HEK293 (cell line): ENCODE measurements at regions not wholly inside any gene's neighbourhood (a gene's known extent, or its start where the extent isn't known, plus 50 kb on each side); places are given as distances from the start of the nearest gene placed in this dataset.

Experiments
- CTCF ChIA-PET: fragments of 350-600 bp; formaldehyde crosslinking; extraction: SDS; loops from one replicate; lab custom pipeline; 2021; ENCODE audit warnings: antibody characterized with exemption; lab: Yijun Ruan, JAX
- POLR2A ChIA-PET: fragments of 300-600 bp; formaldehyde crosslinking; extraction: SDS; loops from one replicate; lab custom pipeline; 2020; ENCODE audit warnings: antibody characterized with exemption, inconsistent platforms; lab: Yijun Ruan, JAX
- H3K27ac ChIP-seq: fragments of 200-500 bp; sonication (Bioruptor generic); 2 replicates; pipeline ENCODE4 v1.5.1; 2014; ENCODE audit warnings: low read depth, low read length, control low read depth, inconsistent platforms; ENCODE audit errors: extremely low read depth
- H3K36me3 ChIP-seq, 2 experiments: fragments of 200-500 bp in 1 of 2; sonication (Bioruptor generic) in 1 of 2; 1 replicate in 1 of 2; 2 replicates in 1 of 2; pipeline ENCODE4 v1.5.1; 2014 to 2017; ENCODE audit warnings: inconsistent platforms in 2 of 2, low read length in 2 of 2; ENCODE audit not compliant: control insufficient read depth in 2 of 2, insufficient read depth in 1 of 2
- H3K4me1 ChIP-seq: fragments of 200-500 bp; sonication (Bioruptor generic); 2 replicates; pipeline ENCODE4 v1.5.1; 2014; ENCODE audit warnings: mild to moderate bottlenecking, low read length, inconsistent platforms; ENCODE audit not compliant: control insufficient read depth, insufficient read depth
- H3K4me3 ChIP-seq: 2 replicates; pipeline ENCODE4 v1.5.1; 2011; ENCODE audit warnings: low read depth, mild to moderate bottlenecking, control low read depth, low read length, moderate library complexity
- H3K9me3 ChIP-seq: fragments of 200-500 bp; sonication (Bioruptor generic); 2 replicates; pipeline ENCODE4 v1.5.1; 2014; ENCODE audit warnings: low read depth, low read length, inconsistent platforms; ENCODE audit not compliant: control insufficient read depth, insufficient read depth
- GLI4 ChIP-seq: fragments of 450-650 bp; formaldehyde crosslinking; IDR thresholded peaks from 2 replicates; pipeline ENCODE4 v1.5.1; 2016; ENCODE audit warnings: missing biosample characterization, missing genetic modification characterization
- INSM2 ChIP-seq: fragments of 450-650 bp; formaldehyde crosslinking; IDR thresholded peaks from 2 replicates; pipeline ENCODE4 v1.5.1; 2016; ENCODE audit warnings: missing biosample characterization, missing genetic modification characterization
- KLF16 ChIP-seq: fragments of 450-650 bp; formaldehyde crosslinking; IDR thresholded peaks from 2 replicates; pipeline ENCODE4 v1.5.1; 2017; ENCODE audit warnings: missing biosample characterization, missing genetic modification characterization
- MYNN ChIP-seq: fragments of 450-650 bp; formaldehyde crosslinking; IDR thresholded peaks from 2 replicates; pipeline ENCODE4 v1.5.1; 2016; ENCODE audit warnings: missing biosample characterization, missing genetic modification characterization, borderline replicate concordance
- PBX3 ChIP-seq: sonication (generic); formaldehyde crosslinking; IDR thresholded peaks from 2 replicates; pipeline ENCODE4 v1.8.1; 2022; ENCODE audit warnings: mild to moderate bottlenecking, moderate library complexity, missing genetic modification reagents
- SETDB1 ChIP-seq: IDR thresholded peaks from one replicate; pipeline ENCODE4 v1.6.1; 2017; ENCODE audit warnings: mild to moderate bottlenecking, low read length, moderate library complexity, mixed read lengths; ENCODE audit not compliant: insufficient read length
- ZBTB10 ChIP-seq: fragments of 450-650 bp; formaldehyde crosslinking; IDR thresholded peaks from 2 replicates; pipeline ENCODE4 v1.5.1; 2016; ENCODE audit warnings: missing biosample characterization, missing genetic modification characterization
- ZFP69B ChIP-seq: fragments of 450-650 bp; formaldehyde crosslinking; IDR thresholded peaks from 2 replicates; pipeline ENCODE4 v1.5.1; 2016; ENCODE audit warnings: missing biosample characterization, missing genetic modification characterization
- ZNF112 ChIP-seq: fragments of 450-650 bp; formaldehyde crosslinking; IDR thresholded peaks from 2 replicates; pipeline ENCODE4 v1.5.0; 2017; ENCODE audit warnings: missing biosample characterization, missing genetic modification characterization
- ZNF155 ChIP-seq: fragments of 450-650 bp; formaldehyde crosslinking; IDR thresholded peaks from 2 replicates; pipeline ENCODE4 v1.5.1; 2016; ENCODE audit warnings: missing biosample characterization, missing genetic modification characterization
- ZNF175 ChIP-seq: fragments of 450-650 bp; formaldehyde crosslinking; IDR thresholded peaks from 2 replicates; pipeline ENCODE4 v1.5.1; 2016; ENCODE audit warnings: missing biosample characterization, missing genetic modification characterization
- ZNF354C ChIP-seq: fragments of 450-650 bp; formaldehyde crosslinking; IDR thresholded peaks from 2 replicates; pipeline ENCODE4 v1.5.1; 2016; ENCODE audit warnings: missing biosample characterization, missing genetic modification characterization, low read depth, borderline replicate concordance
- ZNF366 ChIP-seq: fragments of 450-650 bp; formaldehyde crosslinking; conservative IDR thresholded peaks from 2 replicates; pipeline ENCODE4 v1.5.1; 2016; ENCODE audit warnings: missing biosample characterization, missing genetic modification characterization
- ZNF433 ChIP-seq: fragments of 450-650 bp; formaldehyde crosslinking; IDR thresholded peaks from 2 replicates; pipeline ENCODE4 v1.5.1; 2016; ENCODE audit warnings: missing biosample characterization, missing genetic modification characterization, low read depth
- ZNF449 ChIP-seq: fragments of 450-650 bp; formaldehyde crosslinking; IDR thresholded peaks from 2 replicates; pipeline ENCODE4 v1.5.1; 2017; ENCODE audit warnings: missing biosample characterization, mild to moderate bottlenecking, missing genetic modification characterization, moderate library complexity
- ZNF596 ChIP-seq: fragments of 450-650 bp; IDR thresholded peaks from 2 replicates; pipeline ENCODE4 v1.5.0; 2018; ENCODE audit warnings: missing biosample characterization, mild to moderate bottlenecking, missing genetic modification characterization, moderate library complexity
- ZNF610 ChIP-seq: fragments of 450-650 bp; formaldehyde crosslinking; IDR thresholded peaks from 2 replicates; pipeline ENCODE4 v1.5.1; 2016; ENCODE audit warnings: missing biosample characterization, missing genetic modification characterization, borderline replicate concordance
- ZNF621 ChIP-seq: fragments of 450-650 bp; formaldehyde crosslinking; IDR thresholded peaks from 2 replicates; pipeline ENCODE4 v1.5.1; 2017; ENCODE audit warnings: missing biosample characterization, missing genetic modification characterization
- ZNF639 ChIP-seq: fragments of 450-650 bp; formaldehyde crosslinking; IDR thresholded peaks from 2 replicates; pipeline ENCODE4 v1.5.1; 2016; ENCODE audit warnings: missing biosample characterization, missing genetic modification characterization
- ZNF654 ChIP-seq: fragments of 450-650 bp; formaldehyde crosslinking; IDR thresholded peaks from 2 replicates; pipeline ENCODE4 v1.5.1; 2016; ENCODE audit warnings: low read depth, missing biosample characterization, missing genetic modification characterization
- ZNF658 ChIP-seq: fragments of 450-650 bp; formaldehyde crosslinking; IDR thresholded peaks from 2 replicates; pipeline ENCODE4; 2016; ENCODE audit warnings: missing biosample characterization, missing genetic modification characterization
- ZNF664 ChIP-seq: fragments of 450-650 bp; formaldehyde crosslinking; IDR thresholded peaks from 2 replicates; pipeline ENCODE4 v1.5.1; 2016; ENCODE audit warnings: missing biosample characterization, missing genetic modification characterization
- ZNF704 ChIP-seq: fragments of 450-650 bp; formaldehyde crosslinking; IDR thresholded peaks from 2 replicates; pipeline ENCODE4 v1.5.1; 2016; ENCODE audit warnings: missing biosample characterization, missing genetic modification characterization
- ZNF768 ChIP-seq: fragments of 450-650 bp; formaldehyde crosslinking; IDR thresholded peaks from 2 replicates; pipeline ENCODE4 v1.5.1; 2018; ENCODE audit warnings: missing biosample characterization, mild to moderate bottlenecking, missing genetic modification characterization
- ZNF792 ChIP-seq: fragments of 450-650 bp; formaldehyde crosslinking; IDR thresholded peaks from 2 replicates; pipeline ENCODE4 v1.5.1; 2016; ENCODE audit warnings: missing biosample characterization, missing genetic modification characterization
- ZNF830 ChIP-seq: fragments of 450-650 bp; IDR thresholded peaks from 2 replicates; pipeline ENCODE4 v1.5.0; 2018; ENCODE audit warnings: missing biosample characterization, missing genetic modification characterization, low read depth, mild to moderate bottlenecking, moderate library complexity
- ZSCAN30 ChIP-seq: fragments of 450-650 bp; IDR thresholded peaks from 2 replicates; pipeline ENCODE4 v1.5.1; 2018; ENCODE audit warnings: missing biosample characterization, mild to moderate bottlenecking, missing genetic modification characterization, moderate library complexity
- ZXDB ChIP-seq: fragments of 450-650 bp; formaldehyde crosslinking; IDR thresholded peaks from 2 replicates; pipeline ENCODE4 v1.5.1; 2016; ENCODE audit warnings: missing biosample characterization, missing genetic modification characterization

- TF ChIP-seq ZBTB10 (tag by site-specific recombination) = no peak
Measured at GRCh38 chr16:77581706-77582105, 140.6 kb upstream of the NUDT7 start (continued).

GRCh38 chr16:77584205-77584859 is 138.0 kb upstream of the NUDT7 start:
- Histone ChIP-seq H3K4me3 (no peak overlapping the region), H3K27ac (no peak overlapping the region), H3K4me1 (peaks cover 16% of the 10 kb centered on the region), H3K9me3 (no peaks in the 10 kb centered on the region), H3K36me3 (no peaks in the 10 kb centered on the region)
- ChIA-PET CTCF (interaction anchor here (0.7 to 8.3 kb wide), 52 partner anchors 10 to 506 kb away, joined by 3 to 247 read pairs (median 4); partner anchors contain the start of gene ADAMTS18), POLR2A (no interaction called here)
- no peak for TF ChIP-seq ZNF175
- TF ChIP-seq ZNF830 = no peak
- TF ChIP-seq ZNF433 (tag by site-specific recombination) = no peak
- no peak for TF ChIP-seq ZNF366 (tag by site-specific recombination)
- TF ChIP-seq ZNF792 (tag by site-specific recombination) = no peak
- TF ChIP-seq ZNF610 (tag by site-specific recombination) = no peak
- TF ChIP-seq ZNF768 = no peak
- TF ChIP-seq INSM2 (tag by site-specific recombination) = no peak
- no peak for TF ChIP-seq ZNF704 (tag by site-specific recombination)
- TF ChIP-seq ZNF664 (tag by site-specific recombination) = peak; percentile 59; the same call in 1 of the 2 replicates
- no peak for TF ChIP-seq ZFP69B (tag by site-specific recombination)
- TF ChIP-seq ZNF449 (tag by site-specific recombination) = no peak
- TF ChIP-seq MYNN = no peak
- TF ChIP-seq ZSCAN30 (tag by site-specific recombination) = no peak
- no peak for TF ChIP-seq PBX3 (CRISPR knock-in tag)
- TF ChIP-seq KLF16 (tag by site-specific recombination) = no peak
- TF ChIP-seq ZNF658 (tag by site-specific recombination) = no peak
- peak; percentile 78 for TF ChIP-seq ZNF654 (tag by site-specific recombination)
- no peak for TF ChIP-seq ZNF639
- no peak for TF ChIP-seq ZNF621
- TF ChIP-seq ZNF155 = no peak
- no peak for TF ChIP-seq ZNF596 (tag by site-specific recombination)
- TF ChIP-seq SETDB1 = no peak
- no peak for TF ChIP-seq GLI4 (tag by site-specific recombination)
- TF ChIP-seq ZNF354C (tag by site-specific recombination) = no peak
- no peak for TF ChIP-seq ZXDB (tag by site-specific recombination)
- no peak for TF ChIP-seq ZNF112 (tag by site-specific recombination)
